H1 (cell line): ENCODE measurements at regions not wholly inside any gene's neighbourhood (a gene's known extent, or its start where the extent isn't known, plus 50 kb on each side); places are given as distances from the start of the nearest gene placed in this dataset.

Source experiments
- CTCF ChIA-PET: fragments of 300-600 bp; sonication (Branson Sonifier 250); formaldehyde crosslinking; loops from one replicate; lab custom pipeline; 2021; ENCODE audit not compliant: partially characterized antibody; lab: Charles Lee
- POLR2A ChIA-PET: fragments of 300-600 bp; sonication (Branson Sonifier 250); formaldehyde crosslinking; loops from one replicate; lab custom pipeline; 2021; ENCODE audit warnings: inconsistent platforms; ENCODE audit not compliant: partially characterized antibody; lab: Charles Lee
- DNase-seq, 2 experiments: peaks; one replicate each; pipeline versions ENCODE4 v3.0.0 to v3.0.0-alpha.2; 2010 to 2022; ENCODE audit warnings: low spot score in 2 of 2, low read depth in 1 of 2, mixed read lengths in 1 of 2
- FAIRE-seq: peaks from 2 replicates; lab custom pipeline; 2011; peaks lifted over from hg19 to GRCh38; lab: Jason Lieb, UNC
- H2AFZ ChIP-seq: 2 replicates; pipeline ENCODE4 v1.8.1; 2012; ENCODE audit warnings: low read length, inconsistent platforms
- H2AK5ac ChIP-seq: 2 replicates; pipeline ENCODE4 v1.6.1; 2013; ENCODE audit warnings: low read depth, low read length
- H2BK120ac ChIP-seq: replicated peaks from 2 replicates; pipeline ENCODE3; 2013; ENCODE audit warnings: low read depth, low read length, inconsistent platforms
- H2BK12ac ChIP-seq: 2 replicates; pipeline ENCODE4 v1.6.1; 2013; ENCODE audit warnings: low read depth, low read length
- H2BK15ac ChIP-seq: 2 replicates; pipeline ENCODE4 v1.6.1; 2013; ENCODE audit warnings: low read length
- H2BK20ac ChIP-seq: 2 replicates; pipeline ENCODE4 v1.6.1; 2013; ENCODE audit warnings: low read length
- H2BK5ac ChIP-seq: 2 replicates; pipeline ENCODE4 v1.6.1; 2013; ENCODE audit warnings: low read depth, low read length
- H3K14ac ChIP-seq: 2 replicates; pipeline ENCODE4 v1.6.1; 2013; ENCODE audit warnings: inconsistent platforms; ENCODE audit not compliant: insufficient read length
- H3K18ac ChIP-seq: 2 replicates; pipeline ENCODE4 v1.6.1; 2013; ENCODE audit warnings: low read length; ENCODE audit errors: extremely low read depth
- H3K23ac ChIP-seq: 2 replicates; pipeline ENCODE4 v1.6.1; 2013; ENCODE audit warnings: inconsistent platforms; ENCODE audit not compliant: insufficient read length
- H3K23me2 ChIP-seq: 2 replicates; pipeline ENCODE4 v1.6.1; 2013; ENCODE audit warnings: low read depth, low read length
- H3K27ac ChIP-seq: 2 replicates; pipeline ENCODE4 v1.6.1; 2011; ENCODE audit warnings: low read depth, low read length, inconsistent platforms
- H3K27me3 ChIP-seq, 4 experiments: replicated peaks in 1 of 4; 1 replicate in 1 of 4; 2 replicates in 3 of 4; pipeline versions ENCODE4 v1.6.1 to v1.8.1; 2011 to 2013; ENCODE audit warnings: low read length in 3 of 4, mild to moderate bottlenecking in 3 of 4, inconsistent platforms in 2 of 4, mixed read lengths in 2 of 4, moderate library complexity in 1 of 4; ENCODE audit not compliant: control insufficient read depth in 3 of 4, insufficient read depth in 3 of 4; ENCODE audit errors: extremely low read depth in 1 of 4
- H3K36me3 ChIP-seq, 4 experiments: 2 replicates each; pipeline versions ENCODE4 v1.6.1 to v1.8.1; 2011 to 2013; ENCODE audit warnings: mild to moderate bottlenecking in 4 of 4, low read length in 3 of 4, moderate library complexity in 2 of 4, control low read depth in 1 of 4, inconsistent platforms in 1 of 4; ENCODE audit not compliant: insufficient read depth in 4 of 4, control insufficient read depth in 2 of 4
- H3K4ac ChIP-seq: replicated peaks from 2 replicates; pipeline ENCODE3; 2013; ENCODE audit warnings: low read length, low read depth, mixed read lengths, inconsistent platforms; ENCODE audit not compliant: insufficient read length
- H3K4me1 ChIP-seq, 4 experiments: replicated peaks in 1 of 4; 1 replicate in 1 of 4; 2 replicates in 3 of 4; pipeline versions ENCODE4 v1.6.1 to v1.8.1; 2011 to 2013; ENCODE audit warnings: low read length in 3 of 4, inconsistent platforms in 2 of 4, mixed read lengths in 1 of 4; ENCODE audit not compliant: insufficient read depth in 4 of 4, control insufficient read depth in 3 of 4
- H3K4me2 ChIP-seq, 2 experiments: 2 replicates each; pipeline versions ENCODE4 v1.6.1 to v1.8.1; 2011 to 2013; ENCODE audit warnings: low read depth in 2 of 2, low read length in 2 of 2, control low read depth in 1 of 2, inconsistent platforms in 1 of 2, mild to moderate bottlenecking in 1 of 2; ENCODE audit not compliant: insufficient read depth in 1 of 2
- H3K4me3 ChIP-seq, 4 experiments: fragments of 200-600, 300-600 bp in 1 of 4; sonication (generic), shearing (Covaris generic), sonication (Bioruptor Twin) in 1 of 4; 2 replicates each; pipeline versions ENCODE4 v1.5.1 to v1.8.1; 2011 to 2016; ENCODE audit warnings: low read length in 4 of 4, low read depth in 3 of 4, control low read depth in 2 of 4, inconsistent platforms in 2 of 4, mild to moderate bottlenecking in 2 of 4, mixed read lengths in 1 of 4, moderate library complexity in 1 of 4; ENCODE audit not compliant: insufficient read depth in 2 of 4; ENCODE audit errors: extremely low read depth in 1 of 4
- H3K56ac ChIP-seq: replicated peaks from 2 replicates; pipeline ENCODE3; 2013; ENCODE audit warnings: low read depth, mild to moderate bottlenecking, mixed read lengths, low read length, inconsistent platforms; ENCODE audit not compliant: insufficient read length
- H3K79me1 ChIP-seq: 2 replicates; pipeline ENCODE4 v1.6.1; 2013; ENCODE audit warnings: low read depth, low read length, control low read depth
- H3K79me2 ChIP-seq, 2 experiments: 2 replicates each; pipeline versions ENCODE4 v1.6.1 to v1.8.1; 2012 to 2013; ENCODE audit warnings: low read length in 2 of 2, mild to moderate bottlenecking in 2 of 2, inconsistent platforms in 1 of 2; ENCODE audit not compliant: insufficient read depth in 2 of 2, control insufficient read depth in 1 of 2
- H3K9ac ChIP-seq, 4 experiments: replicated peaks in 1 of 4; 1 replicate in 1 of 4; 2 replicates in 3 of 4; pipeline versions ENCODE4 v1.6.1 to v1.8.1; 2011 to 2013; ENCODE audit warnings: low read depth in 3 of 4, low read length in 3 of 4, control low read depth in 2 of 4, mild to moderate bottlenecking in 2 of 4, moderate library complexity in 2 of 4, inconsistent platforms in 1 of 4; ENCODE audit errors: extremely low read depth in 1 of 4
- H3K9me3 ChIP-seq, 2 experiments: 2 replicates each; pipeline versions ENCODE4 v1.6.1 to v1.8.1; 2012 to 2013; ENCODE audit warnings: mild to moderate bottlenecking in 2 of 2, moderate library complexity in 2 of 2, control low read depth in 1 of 2, inconsistent platforms in 1 of 2, low read depth in 1 of 2, low read length in 1 of 2, mixed read lengths in 1 of 2; ENCODE audit not compliant: insufficient read depth in 2 of 2
- H4K20me1 ChIP-seq, 2 experiments: replicated peaks in 1 of 2; 2 replicates each; pipeline versions ENCODE3 to v1.8.1; 2011 to 2013; ENCODE audit warnings: inconsistent platforms in 2 of 2, low read length in 2 of 2, mild to moderate bottlenecking in 1 of 2; ENCODE audit not compliant: insufficient read depth in 2 of 2, control insufficient read depth in 1 of 2
- H4K5ac ChIP-seq: 2 replicates; pipeline ENCODE4 v1.6.1; 2013; ENCODE audit warnings: low read length, low read depth, mixed read lengths, inconsistent platforms; ENCODE audit not compliant: insufficient read length
- H4K8ac ChIP-seq: 2 replicates; pipeline ENCODE4 v1.8.0; 2013; ENCODE audit warnings: mild to moderate bottlenecking, moderate library complexity, low read length, inconsistent platforms; ENCODE audit not compliant: insufficient read depth; ENCODE audit errors: extremely low read depth
- H4K91ac ChIP-seq: replicated peaks from 2 replicates; pipeline ENCODE3; 2013; ENCODE audit warnings: low read length, mixed read lengths, inconsistent platforms; ENCODE audit not compliant: insufficient read length
- HDAC2 ChIP-seq, 2 experiments: fragments of 300-600 bp in 1 of 2; sonication (generic) in 1 of 2; IDR thresholded peaks; 2 replicates each; pipeline ENCODE4 v1.6.1; 2011 to 2012; ENCODE audit warnings: low read depth in 2 of 2, low read length in 2 of 2, mild to moderate bottlenecking in 2 of 2, moderate library complexity in 2 of 2, borderline replicate concordance in 1 of 2, inconsistent platforms in 1 of 2
- NANOG ChIP-seq: IDR thresholded peaks from 2 replicates; pipeline ENCODE4 v1.6.1; 2011; ENCODE audit warnings: low read length, low read depth, mild to moderate bottlenecking, inconsistent platforms; ENCODE audit not compliant: insufficient read depth, poor library complexity, severe bottlenecking
- SIX5 ChIP-seq: IDR thresholded peaks from 2 replicates; pipeline ENCODE4 v1.6.1; 2011; ENCODE audit warnings: mild to moderate bottlenecking, low read depth, low read length
- SP1 ChIP-seq: IDR thresholded peaks from 2 replicates; pipeline ENCODE4 v1.6.1; 2011; ENCODE audit warnings: low read depth, low read length
- TAF7 ChIP-seq: optimal IDR thresholded peaks from 2 replicates; pipeline ENCODE3; 2011; ENCODE audit warnings: low read depth, mild to moderate bottlenecking, inconsistent platforms, low read length, moderate library complexity, borderline replicate concordance
- TBP ChIP-seq: IDR thresholded peaks from 2 replicates; pipeline ENCODE4 v1.6.1; 2011; ENCODE audit warnings: low read depth, low read length, improper control_type of control experiment
- WGBS, 2 experiments: shearing (Covaris generic) in 1 of 2; methylation state at CpG; one replicate each; pipeline versions ENCODE4 v1.1.6 to v1.1.7; 2013 to 2015; ENCODE audit warnings: low lambda C conversion rate in 2 of 2, mixed read lengths in 2 of 2, inconsistent platforms in 1 of 2, low coverage in 1 of 2, missing lambda C conversion rate in 1 of 2; ENCODE audit not compliant: insufficient replicate concordance in 2 of 2, insufficient coverage in 1 of 2, insufficient read length in 1 of 2; ENCODE audit errors: extremely low coverage in 1 of 2, missing lambda C conversion rate in 1 of 2; 5-methylcytosine and 5-hydroxymethylcytosine counted together
- TF ChIP-seq, protein P1 (sequence below), 3 experiments: IDR thresholded peaks; 1 replicate in 2 of 3; 2 replicates in 1 of 3; pipeline versions ENCODE4 v1.5.1 to v1.6.1; 2011; ENCODE audit warnings: low read length in 3 of 3, mild to moderate bottlenecking in 3 of 3, inconsistent platforms in 2 of 3, low read depth in 1 of 3, moderate library complexity in 1 of 3; ENCODE audit not compliant: insufficient read depth in 1 of 3; ENCODE audit errors: control extremely low read depth in 1 of 3

DNA sequence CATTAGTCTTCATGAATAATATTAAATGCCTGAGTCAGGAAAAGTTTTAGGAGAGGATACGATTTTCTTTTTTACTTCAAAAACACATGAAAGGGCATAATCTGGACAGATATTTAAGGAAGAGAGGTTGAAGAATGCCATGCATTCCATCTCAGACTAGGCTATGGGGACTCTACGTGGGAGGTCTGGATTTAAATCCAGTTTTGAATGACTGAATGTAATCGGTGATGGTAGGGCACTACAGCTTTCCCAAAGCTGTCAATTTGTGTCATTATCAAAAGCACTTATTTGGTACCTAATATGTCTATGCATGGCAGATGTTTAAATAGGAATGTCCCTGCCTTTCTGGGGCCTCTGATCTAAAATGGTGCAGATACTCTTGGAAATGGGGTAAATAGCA lies 59.3 kb upstream of the RPL34 start:
- H2BK12ac ChIP-seq: no peak overlapping the region
- no peak for TF ChIP-seq SP1
- TF ChIP-seq HDAC2 (IDR thresholded peaks at IDR 0.05; ENCODE audit: borderline replicate concordance in 1 of 2, low read depth in 2 of 2, low read length in 2 of 2): no peak
- no peak for TF ChIP-seq NANOG
- no peak for TF ChIP-seq TBP
- TF ChIP-seq, protein P1, sequence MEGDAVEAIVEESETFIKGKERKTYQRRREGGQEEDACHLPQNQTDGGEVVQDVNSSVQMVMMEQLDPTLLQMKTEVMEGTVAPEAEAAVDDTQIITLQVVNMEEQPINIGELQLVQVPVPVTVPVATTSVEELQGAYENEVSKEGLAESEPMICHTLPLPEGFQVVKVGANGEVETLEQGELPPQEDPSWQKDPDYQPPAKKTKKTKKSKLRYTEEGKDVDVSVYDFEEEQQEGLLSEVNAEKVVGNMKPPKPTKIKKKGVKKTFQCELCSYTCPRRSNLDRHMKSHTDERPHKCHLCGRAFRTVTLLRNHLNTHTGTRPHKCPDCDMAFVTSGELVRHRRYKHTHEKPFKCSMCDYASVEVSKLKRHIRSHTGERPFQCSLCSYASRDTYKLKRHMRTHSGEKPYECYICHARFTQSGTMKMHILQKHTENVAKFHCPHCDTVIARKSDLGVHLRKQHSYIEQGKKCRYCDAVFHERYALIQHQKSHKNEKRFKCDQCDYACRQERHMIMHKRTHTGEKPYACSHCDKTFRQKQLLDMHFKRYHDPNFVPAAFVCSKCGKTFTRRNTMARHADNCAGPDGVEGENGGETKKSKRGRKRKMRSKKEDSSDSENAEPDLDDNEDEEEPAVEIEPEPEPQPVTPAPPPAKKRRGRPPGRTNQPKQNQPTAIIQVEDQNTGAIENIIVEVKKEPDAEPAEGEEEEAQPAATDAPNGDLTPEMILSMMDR (IDR thresholded peaks at IDR 0.05; ENCODE audit: control extremely low read depth in 1 of 3, insufficient read depth in 1 of 3, low read depth in 1 of 3, low read length in 3 of 3): no peak
- no peak for TF ChIP-seq TAF7
- TF ChIP-seq SIX5: no peak

More for the DNA sequence above, 59.3 kb upstream of the RPL34 start:
- no peak overlapping the region for H2BK20ac ChIP-seq
- ChIA-PET CTCF (interaction anchor here (1.3 to 1.8 kb wide), 2 partner anchors 11 to 13 kb away, joined by 5 to 9 read pairs; no protein-coding TSS in a partner anchor), POLR2A (no interaction called here)
- H2BK15ac ChIP-seq: no peak overlapping the region
- H4K8ac ChIP-seq: no peak overlapping the region
- H3K4ac ChIP-seq: no peak overlapping the region
- no peak overlapping the region for H4K91ac ChIP-seq
- no peak overlapping the region for H3K9ac ChIP-seq
- no peaks in the 10 kb centered on the region for H3K79me1 ChIP-seq
- H3K18ac ChIP-seq: no peak overlapping the region
- no peak overlapping the region for H3K4me3 ChIP-seq
- FAIRE-seq (no peak), DNase-seq (no peak)
- H2AK5ac ChIP-seq: no peak overlapping the region
- H3K27ac ChIP-seq: no peak overlapping the region
- H3K4me2 ChIP-seq: no peak overlapping the region
- H3K14ac ChIP-seq: no peak overlapping the region
- no peaks in the 10 kb centered on the region for H3K27me3 ChIP-seq
- no peak overlapping the region for H3K56ac ChIP-seq
- no peak overlapping the region for H2BK5ac ChIP-seq
- H2AFZ ChIP-seq: no peak overlapping the region
- no peak overlapping the region for H3K23ac ChIP-seq
- H4K20me1 ChIP-seq: no peaks in the 10 kb centered on the region
- H3K9me3 ChIP-seq: no peaks in the 10 kb centered on the region
- H4K5ac ChIP-seq: no peak overlapping the region
- WGBS, 2 experiments: 86% methylated on average over 3 of the region's 3 CpGs; no CpG with 5 or more reads in 1 of the 2 experiments
- H3K4me1 ChIP-seq: no peaks in the 10 kb centered on the region
- no peak overlapping the region for H2BK120ac ChIP-seq
- H3K23me2 ChIP-seq: no peaks in the 10 kb centered on the region
- no peaks in the 10 kb centered on the region for H3K36me3 ChIP-seq
- no peaks in the 10 kb centered on the region for H3K79me2 ChIP-seq
